CD4-positive, alpha-beta T cell treated with Interleukin-6 for 4 hours (primary cell): ENCODE measurements at regions not wholly inside any gene's neighbourhood (a gene's known extent, or its start where the extent isn't known, plus 50 kb on each side); places are given as distances from the start of the nearest gene placed in this dataset.
"Not testable (repeated sequence)": the region's sequence is repeated elsewhere in the genome, so short reads cannot be mapped to it uniquely, and the experiment has no call there.

Experiments used
- DNase-seq: peaks from one replicate; pipeline ENCODE4 v3.0.0-alpha.2; 2020; ENCODE audit warnings: mixed read lengths

- no peak for DNase-seq
These were observed 68.6 kb upstream of the PPP3CA start for GRCh38 chr4:101415962-101416361.

DNA sequence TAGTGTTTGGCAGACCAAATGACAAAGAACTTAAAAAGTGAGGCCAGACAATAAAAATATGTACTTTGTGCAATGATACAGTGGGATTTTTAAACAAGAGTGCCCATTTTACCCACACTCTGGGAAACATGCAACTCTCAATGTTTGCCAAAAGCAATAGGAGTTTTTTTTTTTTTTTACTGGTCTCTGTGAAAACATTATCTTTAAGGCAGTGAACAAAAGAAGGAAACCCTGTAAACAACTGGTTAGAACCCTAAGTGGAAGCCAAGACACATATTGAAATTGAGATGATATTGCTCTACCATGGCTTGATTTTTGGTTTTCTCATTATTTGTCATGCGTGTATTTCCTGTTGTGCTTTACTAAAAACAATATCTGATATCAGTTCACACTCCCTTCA lies 67.2 kb upstream of the PPP3CA start:
- DNase-seq = no peak

DNA sequence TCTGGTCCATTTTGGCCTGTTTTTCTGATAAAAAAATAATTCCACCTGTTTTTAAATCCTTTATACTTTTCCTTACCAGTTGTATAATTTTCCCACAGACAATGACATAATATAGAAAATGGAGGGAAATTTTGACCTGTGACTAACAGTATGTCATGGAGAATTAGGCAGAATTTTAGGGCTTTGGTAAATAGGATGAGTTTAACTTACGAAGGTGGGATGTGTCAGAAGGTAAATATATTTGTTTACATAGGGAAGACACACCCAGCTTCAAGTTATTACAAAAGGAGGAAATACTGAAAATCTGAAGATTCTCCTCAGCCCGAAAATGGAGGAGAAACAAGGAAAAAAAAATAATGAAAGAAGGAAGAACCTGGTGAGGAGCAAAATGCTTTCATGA lies 64.6 kb upstream of the PPP3CA start:
- no peak for DNase-seq

DNA sequence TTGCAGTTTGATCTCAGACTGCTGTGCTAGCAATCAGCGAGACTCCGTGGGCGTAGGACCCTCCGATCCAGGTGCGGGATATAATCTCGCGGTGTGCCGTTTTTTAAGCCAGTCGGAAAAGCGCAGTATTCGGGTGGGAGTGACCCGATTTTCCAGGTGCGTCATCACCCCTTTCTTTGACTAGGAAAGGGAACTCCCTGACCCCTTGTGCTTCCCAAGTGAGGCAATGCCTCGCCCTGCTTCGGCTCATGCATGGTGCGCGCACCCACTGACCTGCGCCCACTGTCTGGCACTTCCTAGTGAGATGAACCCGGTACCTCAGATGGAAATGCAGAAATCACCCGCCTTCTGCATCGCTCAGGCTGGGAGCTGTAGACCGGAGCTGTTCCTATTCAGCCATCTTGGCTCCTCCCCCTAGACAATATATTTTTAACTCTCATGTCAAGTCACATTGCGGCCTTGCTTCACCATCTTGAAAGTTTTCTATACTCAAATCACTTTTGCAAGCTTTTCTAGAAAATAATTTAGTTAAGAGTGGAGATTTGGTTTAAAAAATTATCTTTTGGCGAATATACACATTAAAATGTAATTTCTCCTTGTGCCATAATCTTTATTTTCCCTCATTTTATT lies 64.1 kb upstream of the PPP3CA start:
- not testable (repeated sequence) for DNase-seq

GRCh38 chr4:101400096-101400495 lies 52.8 kb upstream of the PPP3CA start:
- no peak for DNase-seq

GRCh38 chr4:101398807-101399206 lies 51.5 kb upstream of the PPP3CA start:
- DNase-seq = no peak
